ENCODE measurements at regions not wholly inside any gene's neighbourhood (a gene's known extent, or its start where the extent isn't known, plus 50 kb on each side); places are given as distances from the start of the nearest gene placed in this dataset.

DNA sequence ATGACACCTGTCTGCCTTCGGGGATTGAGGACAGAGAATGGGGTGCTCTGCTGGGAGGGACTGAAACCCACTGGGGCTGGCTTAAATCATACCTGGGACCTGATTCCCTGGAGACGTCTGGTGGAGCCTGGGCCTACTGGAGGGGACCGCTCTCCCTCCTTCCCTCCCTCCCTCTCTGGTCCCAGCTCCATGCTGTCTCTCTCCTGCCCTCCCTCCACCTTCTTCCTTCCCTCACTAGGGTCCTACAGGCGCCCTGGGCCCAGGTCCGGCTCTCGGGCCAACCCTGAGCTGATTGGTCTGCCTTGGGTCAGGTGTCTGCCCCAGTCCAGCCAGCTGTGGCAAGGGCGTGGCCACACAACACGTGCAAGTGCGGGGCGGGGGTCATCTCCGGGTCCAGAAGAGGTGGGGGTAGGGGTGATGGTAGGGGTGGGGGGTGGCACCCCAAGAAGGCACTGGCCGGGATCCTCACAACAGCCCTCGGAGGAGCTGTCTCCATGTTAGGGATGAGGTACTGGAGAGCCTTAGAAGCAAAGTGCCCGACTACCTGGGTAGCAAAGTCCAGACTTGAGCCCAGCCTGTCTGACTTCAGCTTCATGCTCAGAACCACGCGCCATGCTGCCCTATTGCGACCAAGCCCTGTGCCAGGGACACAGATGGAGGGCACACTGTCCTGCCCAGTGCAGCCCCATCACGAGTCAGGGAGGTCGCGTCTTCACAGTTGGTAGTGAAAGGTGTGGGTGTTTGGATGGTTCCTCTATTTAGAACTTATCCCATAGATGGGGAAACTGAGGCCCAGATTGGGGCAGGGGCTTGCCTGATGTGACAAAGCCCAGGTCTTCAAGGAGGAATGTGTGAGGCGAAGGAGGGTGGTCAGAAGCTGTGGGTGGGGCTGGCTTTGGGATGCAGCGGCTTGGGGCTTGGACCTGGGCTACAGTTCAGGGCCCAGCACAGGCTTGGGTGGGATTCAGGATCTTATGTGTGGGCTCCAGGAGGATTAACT lies 574.1 kb downstream of the PTPRU start:
- DNase-seq (ENCODE audit: low read depth) = no peak
- TF ChIP-seq, protein P1, sequence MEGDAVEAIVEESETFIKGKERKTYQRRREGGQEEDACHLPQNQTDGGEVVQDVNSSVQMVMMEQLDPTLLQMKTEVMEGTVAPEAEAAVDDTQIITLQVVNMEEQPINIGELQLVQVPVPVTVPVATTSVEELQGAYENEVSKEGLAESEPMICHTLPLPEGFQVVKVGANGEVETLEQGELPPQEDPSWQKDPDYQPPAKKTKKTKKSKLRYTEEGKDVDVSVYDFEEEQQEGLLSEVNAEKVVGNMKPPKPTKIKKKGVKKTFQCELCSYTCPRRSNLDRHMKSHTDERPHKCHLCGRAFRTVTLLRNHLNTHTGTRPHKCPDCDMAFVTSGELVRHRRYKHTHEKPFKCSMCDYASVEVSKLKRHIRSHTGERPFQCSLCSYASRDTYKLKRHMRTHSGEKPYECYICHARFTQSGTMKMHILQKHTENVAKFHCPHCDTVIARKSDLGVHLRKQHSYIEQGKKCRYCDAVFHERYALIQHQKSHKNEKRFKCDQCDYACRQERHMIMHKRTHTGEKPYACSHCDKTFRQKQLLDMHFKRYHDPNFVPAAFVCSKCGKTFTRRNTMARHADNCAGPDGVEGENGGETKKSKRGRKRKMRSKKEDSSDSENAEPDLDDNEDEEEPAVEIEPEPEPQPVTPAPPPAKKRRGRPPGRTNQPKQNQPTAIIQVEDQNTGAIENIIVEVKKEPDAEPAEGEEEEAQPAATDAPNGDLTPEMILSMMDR (IDR thresholded peaks at IDR 0.05; ENCODE audit: low read depth, low read length) = no peak
- TF ChIP-seq MYC (IDR thresholded peaks at IDR 0.05; ENCODE audit: low read depth, low read length) = no peak
- TF ChIP-seq, protein P2, sequence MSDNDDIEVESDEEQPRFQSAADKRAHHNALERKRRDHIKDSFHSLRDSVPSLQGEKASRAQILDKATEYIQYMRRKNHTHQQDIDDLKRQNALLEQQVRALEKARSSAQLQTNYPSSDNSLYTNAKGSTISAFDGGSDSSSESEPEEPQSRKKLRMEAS (IDR thresholded peaks at IDR 0.05; ENCODE audit: low read depth, low read length) = no peak
- no peak for TF ChIP-seq POLR2A (IDR thresholded peaks at IDR 0.05; ENCODE audit: extremely low read depth, insufficient read length)

DNA sequence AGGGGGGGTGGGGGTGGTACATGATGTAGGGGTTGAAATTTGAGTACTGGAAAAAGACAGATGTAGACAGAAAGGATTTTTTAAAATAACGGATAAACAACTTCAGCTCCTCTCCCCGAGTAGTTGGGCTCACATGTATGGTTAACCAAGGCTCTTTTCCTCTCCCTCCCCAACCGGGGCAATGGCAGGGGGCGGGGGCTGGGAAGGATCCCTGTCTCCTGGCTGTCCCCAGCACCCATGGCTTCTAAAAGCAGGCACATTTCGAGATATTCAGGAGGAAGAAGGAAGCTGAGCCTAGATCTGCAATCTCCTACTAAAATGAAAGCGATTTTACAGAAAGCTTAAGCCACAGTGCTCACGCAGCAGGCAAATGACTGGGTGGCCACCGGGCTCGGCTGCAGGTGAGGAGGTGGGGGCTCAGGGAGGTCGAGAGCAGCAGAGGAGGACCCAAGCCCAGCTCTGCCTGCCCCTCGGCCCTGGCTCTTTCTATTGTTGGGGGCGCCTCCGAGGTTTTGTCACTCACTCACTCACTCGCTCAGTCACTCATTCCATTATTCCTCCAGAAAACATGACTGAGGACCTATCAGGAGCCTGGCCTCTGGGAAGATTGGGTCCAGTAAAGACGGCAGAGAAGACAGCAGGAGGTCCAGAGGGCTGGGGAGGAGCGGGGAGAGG lies 573.3 kb downstream of the PTPRU start:
- no peak overlapping the region for H3K4me3 ChIP-seq (ENCODE audit: low read depth, low read length)
- TF ChIP-seq POLR2A (IDR thresholded peaks at IDR 0.05; ENCODE audit: extremely low read depth, insufficient read length) = no peak
- TF ChIP-seq, protein P2 (IDR thresholded peaks at IDR 0.05; ENCODE audit: low read depth, low read length) = no peak
- TF ChIP-seq MYC (IDR thresholded peaks at IDR 0.05; ENCODE audit: low read depth, low read length) = no peak
- TF ChIP-seq, protein P1 (IDR thresholded peaks at IDR 0.05; ENCODE audit: low read depth, low read length) = no peak
- DNase-seq (ENCODE audit: low read depth) = no peak

More for the DNA sequence above, 574.1 kb downstream of the PTPRU start:
- H3K4me3 ChIP-seq (ENCODE audit: low read depth, low read length) = no peak overlapping the region

DNA sequence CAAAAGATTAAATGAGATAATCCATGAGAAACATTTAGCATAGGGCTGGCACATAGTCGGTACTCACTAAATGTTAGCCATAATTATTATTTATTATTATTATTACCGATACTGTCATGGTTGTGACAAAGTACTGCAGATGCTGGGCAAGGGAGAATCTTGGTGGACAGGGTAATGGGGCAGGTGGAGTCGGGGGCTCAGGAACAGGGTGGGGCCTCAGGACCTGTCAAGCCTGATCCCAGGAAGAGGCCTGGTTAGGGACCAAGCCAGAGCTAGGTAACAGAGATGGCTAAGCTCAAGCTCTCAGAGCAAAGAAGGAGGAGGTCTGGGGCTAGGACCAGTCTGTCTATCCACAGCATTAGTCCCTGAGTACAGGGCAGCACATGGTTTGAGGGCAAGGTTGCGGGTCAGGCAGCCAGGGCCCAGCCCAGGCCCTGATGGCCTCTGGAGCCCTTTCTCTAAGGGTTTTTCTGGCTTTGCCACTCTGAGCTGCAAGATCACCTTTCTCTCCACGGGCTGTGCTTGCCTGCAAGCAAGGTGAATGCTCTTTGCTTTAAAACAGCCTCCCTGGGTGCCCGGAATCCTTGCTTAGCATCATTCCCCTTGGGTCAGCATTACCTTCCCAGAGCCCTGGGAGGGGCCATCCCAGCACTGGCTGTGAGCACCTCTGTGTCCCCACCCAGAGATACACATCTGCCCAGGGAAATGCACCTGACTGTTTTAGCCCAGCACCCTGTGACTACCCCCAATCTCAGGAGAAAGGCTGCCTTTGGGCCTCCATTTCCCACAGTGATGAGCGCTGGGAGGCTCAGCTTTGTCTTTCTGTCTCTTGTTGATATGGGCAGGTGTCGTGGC lies 572.0 kb downstream of the PTPRU start:
- no peak for DNase-seq (ENCODE audit: low read depth)
- no peak overlapping the region for H3K4me3 ChIP-seq (ENCODE audit: low read depth, low read length)
- TF ChIP-seq MYC (IDR thresholded peaks at IDR 0.05; ENCODE audit: low read depth, low read length) (no peak), POLR2A (IDR thresholded peaks at IDR 0.05; ENCODE audit: extremely low read depth, insufficient read length) (no peak)
- TF ChIP-seq, protein P2 (IDR thresholded peaks at IDR 0.05; ENCODE audit: low read depth, low read length) = no peak
- TF ChIP-seq, protein P1 (IDR thresholded peaks at IDR 0.05; ENCODE audit: low read depth, low read length) = no peak

DNA sequence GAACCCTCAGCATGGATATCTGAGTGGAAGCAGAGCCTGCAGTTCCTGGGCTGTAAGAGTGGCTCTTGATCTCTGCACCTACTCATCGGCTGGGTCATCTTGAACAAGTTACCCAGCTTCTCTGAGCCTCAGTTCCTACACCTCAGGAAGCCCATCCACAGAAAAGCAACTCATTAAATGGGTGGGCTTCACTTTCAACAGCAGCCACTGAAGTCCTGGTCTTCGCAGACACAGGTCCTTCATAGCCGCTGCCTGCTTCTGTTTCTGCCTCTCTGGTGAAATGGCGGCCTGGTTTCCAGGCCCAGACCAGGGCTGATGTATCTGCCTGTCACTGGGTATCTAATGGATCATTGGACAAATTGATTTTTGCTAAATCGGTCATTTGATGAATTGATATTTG lies 571.4 kb downstream of the PTPRU start:
- no peak overlapping the region for H3K4me3 ChIP-seq (ENCODE audit: low read depth, low read length)
- no peak for DNase-seq (ENCODE audit: low read depth)
- TF ChIP-seq, protein P2 (IDR thresholded peaks at IDR 0.05; ENCODE audit: low read depth, low read length) = no peak
- TF ChIP-seq MYC (IDR thresholded peaks at IDR 0.05; ENCODE audit: low read depth, low read length) (no peak), POLR2A (IDR thresholded peaks at IDR 0.05; ENCODE audit: extremely low read depth, insufficient read length) (no peak)
- TF ChIP-seq, protein P1 (IDR thresholded peaks at IDR 0.05; ENCODE audit: low read depth, low read length) = no peak

DNA sequence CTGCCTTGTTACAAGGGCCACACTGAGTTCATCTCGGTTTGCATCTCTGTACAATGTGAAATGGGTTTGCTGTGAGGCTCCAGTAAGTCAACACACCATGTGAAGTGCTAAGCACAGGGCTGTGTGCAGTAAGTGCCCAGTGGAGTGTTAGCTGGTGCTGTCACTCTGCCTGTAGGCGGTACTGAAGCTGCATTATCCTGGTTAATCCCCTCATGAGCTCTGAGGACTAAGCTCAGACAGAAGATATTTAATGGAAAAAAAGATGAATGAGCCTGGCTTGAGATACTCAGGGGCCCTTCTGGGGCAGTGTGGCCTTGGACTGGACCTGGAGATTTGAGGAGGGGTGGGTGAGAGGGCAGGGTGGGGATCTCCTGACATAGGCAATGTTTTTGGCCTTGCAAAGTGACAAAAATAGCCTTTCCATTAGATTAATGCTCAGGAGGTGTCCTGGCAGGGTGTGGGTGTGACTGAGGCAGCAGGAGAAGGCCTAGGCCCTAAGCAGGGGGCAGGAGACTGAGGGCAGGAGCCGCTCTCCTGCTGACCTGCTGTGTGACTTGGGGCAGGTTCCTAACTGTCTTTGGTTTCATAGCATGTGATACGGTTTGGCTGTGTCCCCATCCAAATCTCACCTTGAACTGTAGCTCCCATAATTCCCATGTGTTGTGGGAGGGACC lies 570.5 kb downstream of the PTPRU start:
- TF ChIP-seq, protein P1 (IDR thresholded peaks at IDR 0.05; ENCODE audit: low read depth, low read length) = no peak
- TF ChIP-seq POLR2A (IDR thresholded peaks at IDR 0.05; ENCODE audit: extremely low read depth, insufficient read length) (no peak), MYC (IDR thresholded peaks at IDR 0.05; ENCODE audit: low read depth, low read length) (no peak)
- TF ChIP-seq, protein P2 (IDR thresholded peaks at IDR 0.05; ENCODE audit: low read depth, low read length) = no peak
- H3K4me3 ChIP-seq (ENCODE audit: low read depth, low read length) = no peak overlapping the region
- DNase-seq (ENCODE audit: low read depth) = no peak

All from NB4 (cell line).